MCF 10A (cell line): ENCODE measurements at regions not wholly inside any gene's neighbourhood (a gene's known extent, or its start where the extent isn't known, plus 50 kb on each side); places are given as distances from the start of the nearest gene placed in this dataset.
A peak's percentile ranks its signal among the peaks of the same experiment; 100 is the strongest.

Experiments used
- BruUV-seq: library from RNA; stranded (reverse); fragments of 400-500 nt; replicated peaks from 2 replicates; lab custom pipeline; 2021; lab: Mats Ljungman, UMichigan
- CTCF ChIA-PET: fragments of 300-600 bp; sonication (Branson Sonifier 250); formaldehyde crosslinking; extraction: SDS; loops from one replicate; lab custom pipeline; 2021; ENCODE audit warnings: antibody characterized with exemption, inconsistent platforms; lab: Yijun Ruan, JAX
- POLR2A ChIA-PET: fragments of 300-600, 350-650 bp; sonication (Branson Sonifier 250); formaldehyde crosslinking; extraction: SDS; loops from one replicate; lab custom pipeline; 2020; ENCODE audit warnings: antibody characterized with exemption, inconsistent platforms; lab: Yijun Ruan, JAX
- DNase-seq: peaks from one replicate; pipeline ENCODE4 v3.0.0-alpha.2; 2018; ENCODE audit not compliant: unreplicated experiment
- H3K27ac Mint-ChIP-seq: one replicate; pipeline ENCODE4 v1.8.0; 2022; ENCODE audit warnings: mild to moderate bottlenecking, low read depth, mixed read lengths; ENCODE audit not compliant: unreplicated experiment
- H3K27me3 Mint-ChIP-seq: one replicate; pipeline ENCODE4 v1.8.0; 2022; ENCODE audit warnings: mixed read lengths; ENCODE audit not compliant: insufficient read depth, unreplicated experiment
- H3K36me3 Mint-ChIP-seq: one replicate; pipeline ENCODE4 v1.8.0; 2022; ENCODE audit warnings: mild to moderate bottlenecking, moderate library complexity, mixed read lengths; ENCODE audit not compliant: insufficient read depth, unreplicated experiment
- H3K4me1 Mint-ChIP-seq: one replicate; pipeline ENCODE4 v1.8.0; 2022; ENCODE audit warnings: mixed read lengths; ENCODE audit not compliant: insufficient read depth, unreplicated experiment
- H3K4me3 Mint-ChIP-seq: one replicate; pipeline ENCODE4 v1.8.0; 2022; ENCODE audit warnings: mild to moderate bottlenecking, moderate library complexity, mixed read lengths; ENCODE audit not compliant: unreplicated experiment
- H3K9me3 Mint-ChIP-seq: one replicate; pipeline ENCODE4 v1.8.0; 2022; ENCODE audit warnings: mixed read lengths; ENCODE audit not compliant: unreplicated experiment
- intact Hi-C: fragments of 100-400 bp; cut with micrococcal nuclease; formaldehyde crosslinking; loops from 2 replicates; pipeline ENCODE4 v1.14.1; 2022
- TF ChIP-seq, protein P1 (sequence below): fragments of 200-600 bp; IDR thresholded peaks from one replicate; pipeline ENCODE4 v1.8.0; 2022; ENCODE audit warnings: antibody characterized with exemption, mild to moderate bottlenecking; ENCODE audit not compliant: unreplicated experiment

GRCh38 chr10:44308935-44309334, 76.0 kb downstream of the CXCL12 start:
- Mint-ChIP-seq H3K9me3 (peaks cover 5% of the 10 kb centered on the region), H3K36me3 (no peaks in the 10 kb centered on the region), H3K27me3 (peaks cover 20% of the 10 kb centered on the region), H3K4me3 (no peak overlapping the region), H3K4me1 (peaks cover 5% of the 10 kb centered on the region), H3K27ac (no peak overlapping the region)
- TF ChIP-seq, protein P1, sequence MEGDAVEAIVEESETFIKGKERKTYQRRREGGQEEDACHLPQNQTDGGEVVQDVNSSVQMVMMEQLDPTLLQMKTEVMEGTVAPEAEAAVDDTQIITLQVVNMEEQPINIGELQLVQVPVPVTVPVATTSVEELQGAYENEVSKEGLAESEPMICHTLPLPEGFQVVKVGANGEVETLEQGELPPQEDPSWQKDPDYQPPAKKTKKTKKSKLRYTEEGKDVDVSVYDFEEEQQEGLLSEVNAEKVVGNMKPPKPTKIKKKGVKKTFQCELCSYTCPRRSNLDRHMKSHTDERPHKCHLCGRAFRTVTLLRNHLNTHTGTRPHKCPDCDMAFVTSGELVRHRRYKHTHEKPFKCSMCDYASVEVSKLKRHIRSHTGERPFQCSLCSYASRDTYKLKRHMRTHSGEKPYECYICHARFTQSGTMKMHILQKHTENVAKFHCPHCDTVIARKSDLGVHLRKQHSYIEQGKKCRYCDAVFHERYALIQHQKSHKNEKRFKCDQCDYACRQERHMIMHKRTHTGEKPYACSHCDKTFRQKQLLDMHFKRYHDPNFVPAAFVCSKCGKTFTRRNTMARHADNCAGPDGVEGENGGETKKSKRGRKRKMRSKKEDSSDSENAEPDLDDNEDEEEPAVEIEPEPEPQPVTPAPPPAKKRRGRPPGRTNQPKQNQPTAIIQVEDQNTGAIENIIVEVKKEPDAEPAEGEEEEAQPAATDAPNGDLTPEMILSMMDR: no peak
- intact Hi-C loops: loop anchor here (10.0 kb wide), 1 partner anchor 114 kb away; no protein-coding TSS in a partner anchor
- ChIA-PET POLR2A (no interaction called here), CTCF (no interaction called here)
- no TSS peak for BruUV-seq
- no peak for DNase-seq

DNA sequence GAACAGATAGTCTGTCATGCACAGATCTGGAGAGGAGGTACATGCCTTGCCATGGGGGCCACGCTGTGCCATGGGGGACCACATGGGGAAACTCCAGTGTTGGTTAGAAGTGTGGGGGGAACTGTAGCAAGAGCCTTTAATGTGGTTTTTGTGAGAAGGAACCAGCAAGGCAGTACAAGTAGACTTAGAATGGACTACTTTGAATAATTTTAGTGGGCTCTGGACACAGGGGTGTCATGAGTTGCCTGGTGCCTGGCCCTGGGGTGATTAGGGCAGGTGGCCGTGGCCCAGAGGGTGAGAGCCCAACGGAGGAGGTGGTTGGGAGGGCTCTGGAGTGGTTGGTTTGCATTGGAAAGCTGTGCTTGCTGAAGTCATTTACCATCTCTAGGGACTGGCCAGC, 77.2 kb downstream of the CXCL12 start:
- intact Hi-C loops: loop anchor here (2.0 to 10.0 kb wide), 2 partner anchors 113 to 557 kb away; no protein-coding TSS in a partner anchor
- H3K4me1 Mint-ChIP-seq: peaks cover 5% of the 10 kb centered on the region
- no peaks in the 10 kb centered on the region for H3K36me3 Mint-ChIP-seq
- BruUV-seq: no TSS peak
- POLR2A ChIA-PET: no interaction called here
- H3K27me3 Mint-ChIP-seq: peaks cover 24% of the 10 kb centered on the region
- TF ChIP-seq, protein P1: no peak
- H3K4me3 Mint-ChIP-seq: no peak overlapping the region
- CTCF ChIA-PET: no interaction called here
- H3K27ac Mint-ChIP-seq: no peak overlapping the region
- no peak for DNase-seq
- peaks cover 12% of the 10 kb centered on the region for H3K9me3 Mint-ChIP-seq

DNA sequence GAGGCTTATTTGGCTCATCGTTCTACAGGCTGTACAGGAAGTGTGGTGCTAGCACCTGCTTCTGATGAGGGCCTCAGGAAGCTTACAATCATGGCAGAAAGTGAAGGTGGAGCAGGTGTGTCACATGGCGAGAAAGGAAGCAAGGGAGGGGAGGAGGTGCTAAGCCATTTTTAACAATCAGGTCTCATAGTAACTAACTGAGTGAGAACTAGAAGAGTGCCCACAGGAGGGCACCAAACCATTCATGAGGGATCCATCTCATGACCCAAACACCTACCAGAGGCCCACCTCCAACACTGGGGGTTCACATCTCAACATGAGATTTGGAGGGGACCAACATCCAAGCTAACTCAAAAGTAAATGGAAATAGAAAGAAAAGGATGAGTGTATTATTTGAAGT, 78.1 kb downstream of the CXCL12 start:
- TF ChIP-seq, protein P1: peak; percentile 15
- H3K27ac Mint-ChIP-seq: no peak overlapping the region
- H3K4me1 Mint-ChIP-seq: peaks cover 6% of the 10 kb centered on the region
- intact Hi-C loops: loop anchor here (2.0 to 10.0 kb wide), 2 partner anchors 112 to 558 kb away; no protein-coding TSS in a partner anchor
- peaks cover 19% of the 10 kb centered on the region for H3K27me3 Mint-ChIP-seq
- H3K9me3 Mint-ChIP-seq: peaks cover 12% of the 10 kb centered on the region
- no peaks in the 10 kb centered on the region for H3K36me3 Mint-ChIP-seq
- no peak overlapping the region for H3K4me3 Mint-ChIP-seq
- ChIA-PET POLR2A (no interaction called here), CTCF (interaction anchor here (0.7 kb wide), 1 partner anchor 113 kb away, joined by 4 read pairs; no protein-coding TSS in a partner anchor)
- peak; percentile 36 for DNase-seq
- BruUV-seq: no TSS peak

- CTCF ChIA-PET: interaction anchor here (0.7 kb wide), 1 partner anchor 113 kb away, joined by 4 read pairs; no protein-coding TSS in a partner anchor
- DNase-seq: peak; percentile 56
- intact Hi-C loops: loop anchor here (2.0 to 10.0 kb wide), 2 partner anchors 111 to 559 kb away; no protein-coding TSS in a partner anchor
- Mint-ChIP-seq H3K4me3 (no peak overlapping the region), H3K27me3 (peaks cover 14% of the 10 kb centered on the region), H3K27ac (no peak overlapping the region), H3K9me3 (peaks cover 12% of the 10 kb centered on the region), H3K4me1 (peaks cover 12% of the 10 kb centered on the region), H3K36me3 (no peaks in the 10 kb centered on the region)
- POLR2A ChIA-PET: no interaction called here
- TF ChIP-seq, protein P1: no peak
- no TSS peak for BruUV-seq
Measured at GRCh38 chr10:44306147-44306710, 78.7 kb downstream of the CXCL12 start.
